ENCODE measurements at regions not wholly inside any gene's neighbourhood (a gene's known extent, or its start where the extent isn't known, plus 50 kb on each side); places are given as distances from the start of the nearest gene placed in this dataset.

GRCh38 chr5:77847129-77847460 is 71.0 kb upstream of the TBCA start:
- TF ChIP-seq POLR2A (IDR thresholded peaks at IDR 0.05; ENCODE audit: low read depth, low read length) (no peak), POLR2AphosphoS5 (IDR thresholded peaks at IDR 0.05; ENCODE audit: low read depth, low read length) (no peak)

Measured in GM12892 (cell line).